Keratinocyte (primary cell): ENCODE measurements at regions not wholly inside any gene's neighbourhood (a gene's known extent, or its start where the extent isn't known, plus 50 kb on each side); places are given as distances from the start of the nearest gene placed in this dataset.

ENCODE experiments used
- DNase-seq: peaks from one replicate; pipeline ENCODE4 v3.0.0-alpha.2; 2011; ENCODE audit warnings: low read depth, missing footprints, low spot score
- FAIRE-seq: peaks from 2 replicates; lab custom pipeline; 2011; peaks lifted over from hg19 to GRCh38; lab: Jason Lieb, UNC
- H2AFZ ChIP-seq: 2 replicates; pipeline ENCODE4 v1.6.0; 2012; ENCODE audit warnings: low read length, control low read depth, inconsistent platforms; ENCODE audit not compliant: control insufficient read depth
- H3K27ac ChIP-seq: 2 replicates; pipeline ENCODE4 v1.5.1; 2011; ENCODE audit warnings: low read length; ENCODE audit not compliant: control insufficient read depth, insufficient read depth
- H3K27me3 ChIP-seq: 3 replicates; pipeline ENCODE4 v1.6.0; 2011; ENCODE audit warnings: low read length; ENCODE audit not compliant: control insufficient read depth, insufficient read depth; ENCODE audit errors: extremely low read depth
- H3K36me3 ChIP-seq, 2 experiments: 2 replicates in 1 of 2; 3 replicates in 1 of 2; pipeline ENCODE4 v1.5.1; 2011; ENCODE audit warnings: low read length in 2 of 2, mild to moderate bottlenecking in 1 of 2; ENCODE audit not compliant: control insufficient read depth in 2 of 2, insufficient read depth in 2 of 2; ENCODE audit errors: extremely low read depth in 1 of 2
- H3K4me1 ChIP-seq: 3 replicates; pipeline ENCODE4 v1.5.1; 2011; ENCODE audit warnings: low read length; ENCODE audit not compliant: control insufficient read depth, insufficient read depth; ENCODE audit errors: extremely low read depth
- H3K4me2 ChIP-seq: 3 replicates; pipeline ENCODE4 v1.6.0; 2011; ENCODE audit warnings: low read depth, low read length; ENCODE audit not compliant: control insufficient read depth, insufficient read depth; ENCODE audit errors: extremely low read depth
- H3K4me3 ChIP-seq, 3 experiments: fragments of 200-600 bp in 1 of 3; sonication (generic) in 1 of 3; 2 replicates in 2 of 3; 3 replicates in 1 of 3; pipeline ENCODE4 v1.5.1; 2011 to 2016; ENCODE audit warnings: low read length in 3 of 3, mild to moderate bottlenecking in 3 of 3, control low read depth in 2 of 3, inconsistent platforms in 1 of 3, low read depth in 1 of 3, mixed read lengths in 1 of 3, mixed run types in 1 of 3, moderate library complexity in 1 of 3; ENCODE audit not compliant: control insufficient read depth in 2 of 3, insufficient read depth in 2 of 3; ENCODE audit errors: extremely low read depth in 1 of 3
- H3K79me2 ChIP-seq: 2 replicates; pipeline ENCODE4 v1.6.0; 2012; ENCODE audit warnings: low read length; ENCODE audit not compliant: control insufficient read depth, insufficient read depth
- H3K9ac ChIP-seq: 3 replicates; pipeline ENCODE4 v1.6.0; 2011; ENCODE audit warnings: low read length; ENCODE audit not compliant: control insufficient read depth, insufficient read depth; ENCODE audit errors: extremely low read depth
- H3K9me1 ChIP-seq: 3 replicates; pipeline ENCODE4 v1.6.0; 2011; ENCODE audit warnings: low read length; ENCODE audit not compliant: control insufficient read depth, insufficient read depth; ENCODE audit errors: extremely low read depth
- H3K9me3 ChIP-seq: 2 replicates; pipeline ENCODE4 v1.5.1; 2012; ENCODE audit warnings: low read depth, low read length; ENCODE audit not compliant: control insufficient read depth
- H4K20me1 ChIP-seq: 3 replicates; pipeline ENCODE4 v1.6.0; 2011; ENCODE audit warnings: low read length; ENCODE audit not compliant: control insufficient read depth, insufficient read depth; ENCODE audit errors: extremely low read depth
- EZH2 ChIP-seq: IDR thresholded peaks from one replicate; pipeline ENCODE4 v1.6.1; 2012; ENCODE audit warnings: inconsistent platforms, mild to moderate bottlenecking, low read length, moderate library complexity
- dilution Hi-C: fragments of 300-500 bp; cut with MboI; formaldehyde crosslinking; loops from one replicate; pipeline ENCODE4 v1.7.0; 2020; ENCODE audit warnings: low sequenced_read_pairs; ENCODE audit not compliant: extremely low pct_ligation_motif_present
- TF ChIP-seq, protein P1 (sequence below), 3 experiments: IDR thresholded peaks in 1 of 3; conservative IDR thresholded peaks in 1 of 3; optimal IDR thresholded peaks in 1 of 3; 2 replicates in 2 of 3; 3 replicates in 1 of 3; pipeline versions ENCODE3 to v1.5.1; 2011; ENCODE audit warnings: low read length in 3 of 3, mild to moderate bottlenecking in 3 of 3, moderate library complexity in 2 of 3, control low read depth in 1 of 3, inconsistent platforms in 1 of 3; ENCODE audit not compliant: insufficient read depth in 2 of 3; ENCODE audit errors: extremely low read depth in 1 of 3

DNA sequence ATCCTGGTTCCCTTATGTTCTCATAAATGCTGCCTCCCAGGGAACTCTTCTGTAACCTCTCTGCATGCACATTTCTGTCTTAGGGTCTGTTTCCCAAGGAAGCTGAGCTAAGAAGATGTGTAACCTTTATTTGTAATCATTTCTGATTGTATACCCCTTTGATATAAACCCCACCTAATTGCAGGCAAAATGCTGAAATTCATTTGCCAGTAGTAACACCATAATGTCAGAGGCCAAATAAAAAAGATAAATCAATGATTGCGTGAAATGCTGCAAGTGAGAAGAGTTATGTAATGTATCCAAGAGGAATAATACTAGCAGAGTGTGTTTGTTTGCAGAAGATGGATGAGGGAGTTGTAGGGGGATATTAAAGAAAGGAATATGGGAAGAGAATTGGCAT is 822.6 kb upstream of the GRAMD2B start:
- H3K4me3 ChIP-seq: no peak overlapping the region
- no peak overlapping the region for H2AFZ ChIP-seq
- no peak overlapping the region for H3K27ac ChIP-seq
- no peak for FAIRE-seq
- dilution Hi-C loops: no loop called here
- H3K9me3 ChIP-seq: no peaks in the 10 kb centered on the region
- no peaks in the 10 kb centered on the region for H3K36me3 ChIP-seq
- DNase-seq: no peak
- H4K20me1 ChIP-seq: no peaks in the 10 kb centered on the region
- H3K4me2 ChIP-seq: no peak overlapping the region
- H3K79me2 ChIP-seq: no peaks in the 10 kb centered on the region
- H3K27me3 ChIP-seq: no peaks in the 10 kb centered on the region
- no peak overlapping the region for H3K9ac ChIP-seq
- no peaks in the 10 kb centered on the region for H3K4me1 ChIP-seq
- no peaks in the 10 kb centered on the region for H3K9me1 ChIP-seq
- TF ChIP-seq, protein P1, sequence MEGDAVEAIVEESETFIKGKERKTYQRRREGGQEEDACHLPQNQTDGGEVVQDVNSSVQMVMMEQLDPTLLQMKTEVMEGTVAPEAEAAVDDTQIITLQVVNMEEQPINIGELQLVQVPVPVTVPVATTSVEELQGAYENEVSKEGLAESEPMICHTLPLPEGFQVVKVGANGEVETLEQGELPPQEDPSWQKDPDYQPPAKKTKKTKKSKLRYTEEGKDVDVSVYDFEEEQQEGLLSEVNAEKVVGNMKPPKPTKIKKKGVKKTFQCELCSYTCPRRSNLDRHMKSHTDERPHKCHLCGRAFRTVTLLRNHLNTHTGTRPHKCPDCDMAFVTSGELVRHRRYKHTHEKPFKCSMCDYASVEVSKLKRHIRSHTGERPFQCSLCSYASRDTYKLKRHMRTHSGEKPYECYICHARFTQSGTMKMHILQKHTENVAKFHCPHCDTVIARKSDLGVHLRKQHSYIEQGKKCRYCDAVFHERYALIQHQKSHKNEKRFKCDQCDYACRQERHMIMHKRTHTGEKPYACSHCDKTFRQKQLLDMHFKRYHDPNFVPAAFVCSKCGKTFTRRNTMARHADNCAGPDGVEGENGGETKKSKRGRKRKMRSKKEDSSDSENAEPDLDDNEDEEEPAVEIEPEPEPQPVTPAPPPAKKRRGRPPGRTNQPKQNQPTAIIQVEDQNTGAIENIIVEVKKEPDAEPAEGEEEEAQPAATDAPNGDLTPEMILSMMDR (optimal IDR thresholded peaks at IDR 0.05 in 1 of 3, IDR thresholded peaks at IDR 0.05 in 1 of 3, conservative IDR thresholded peaks at IDR 0.05 in 1 of 3; ENCODE audit: extremely low read depth in 1 of 3, insufficient read depth in 2 of 3, low read length in 3 of 3): no peak
- no peak for TF ChIP-seq EZH2

DNA sequence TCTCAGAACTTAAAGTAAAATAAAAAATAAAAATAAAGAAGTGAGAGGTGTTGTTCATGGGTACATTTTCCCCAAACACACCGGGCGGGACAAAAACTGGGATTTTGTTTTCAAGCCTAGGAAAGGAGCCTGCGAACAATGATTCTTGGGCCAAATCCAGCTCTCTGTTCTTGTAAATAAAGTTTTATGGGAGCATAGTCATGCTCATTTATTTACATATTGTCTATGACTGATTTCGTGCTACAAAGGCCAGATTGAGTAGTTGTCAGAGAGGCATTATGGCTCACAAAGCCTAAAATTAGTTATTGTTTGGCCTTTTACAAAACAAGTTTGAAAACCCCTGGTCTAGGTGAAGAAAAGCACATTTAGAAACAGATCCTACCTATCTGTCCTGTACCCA is 821.0 kb upstream of the GRAMD2B start:
- Histone ChIP-seq H3K9ac (no peak overlapping the region), H3K27me3 (no peaks in the 10 kb centered on the region), H3K27ac (no peak overlapping the region), H3K79me2 (no peaks in the 10 kb centered on the region), H3K36me3 (no peaks in the 10 kb centered on the region), H3K4me2 (no peak overlapping the region), H2AFZ (no peak overlapping the region), H3K4me3 (no peak overlapping the region), H3K9me3 (no peaks in the 10 kb centered on the region), H4K20me1 (no peaks in the 10 kb centered on the region), H3K4me1 (no peaks in the 10 kb centered on the region), H3K9me1 (no peaks in the 10 kb centered on the region)
- FAIRE-seq: no peak
- no peak for DNase-seq
- dilution Hi-C loops: no loop called here
- no peak for TF ChIP-seq EZH2
- TF ChIP-seq, protein P1 (optimal IDR thresholded peaks at IDR 0.05 in 1 of 3, IDR thresholded peaks at IDR 0.05 in 1 of 3, conservative IDR thresholded peaks at IDR 0.05 in 1 of 3; ENCODE audit: extremely low read depth in 1 of 3, insufficient read depth in 2 of 3, low read length in 3 of 3): no peak
